GM06990 (cell line): ENCODE measurements at regions not wholly inside any gene's neighbourhood (a gene's known extent, or its start where the extent isn't known, plus 50 kb on each side); places are given as distances from the start of the nearest gene placed in this dataset.
"Not testable (repeated sequence)": the region's sequence is repeated elsewhere in the genome, so short reads cannot be mapped to it uniquely, and the experiment has no call there.

Experiments
- DNase-seq: peaks from one replicate; pipeline ENCODE4 v3.0.0-alpha.2; 2011; ENCODE audit not compliant: insufficient read length; ENCODE audit errors: extremely low read depth
- H3K27me3 ChIP-seq: replicated peaks from 2 replicates; pipeline ENCODE4 v1.6.0; 2011; ENCODE audit warnings: low read length; ENCODE audit not compliant: control insufficient read depth, insufficient read depth
- H3K36me3 ChIP-seq: 2 replicates; pipeline ENCODE4 v1.5.1; 2011; ENCODE audit warnings: low read length; ENCODE audit not compliant: control insufficient read depth, insufficient read depth
- H3K4me3 ChIP-seq: replicated peaks from 2 replicates; pipeline ENCODE4 v1.5.1; 2011; ENCODE audit warnings: low read depth, mild to moderate bottlenecking, control low read depth, low read length
- CTCF ChIP-seq: IDR thresholded peaks from 2 replicates; pipeline ENCODE4 v1.5.1; 2011; ENCODE audit warnings: low read length, control low read depth, mild to moderate bottlenecking, inconsistent platforms; ENCODE audit not compliant: insufficient read depth, poor library complexity, severe bottlenecking

GRCh38 chr6:166253778-166254204 is 54.4 kb downstream of the PRR18 start:
- H3K36me3 ChIP-seq, result no peaks in the 10 kb centered on the region
- no peak for TF ChIP-seq CTCF
- no peak for DNase-seq
- H3K4me3 ChIP-seq, result peak overlapping the region; percentile 42
- H3K27me3 ChIP-seq, result no peaks in the 10 kb centered on the region

DNA sequence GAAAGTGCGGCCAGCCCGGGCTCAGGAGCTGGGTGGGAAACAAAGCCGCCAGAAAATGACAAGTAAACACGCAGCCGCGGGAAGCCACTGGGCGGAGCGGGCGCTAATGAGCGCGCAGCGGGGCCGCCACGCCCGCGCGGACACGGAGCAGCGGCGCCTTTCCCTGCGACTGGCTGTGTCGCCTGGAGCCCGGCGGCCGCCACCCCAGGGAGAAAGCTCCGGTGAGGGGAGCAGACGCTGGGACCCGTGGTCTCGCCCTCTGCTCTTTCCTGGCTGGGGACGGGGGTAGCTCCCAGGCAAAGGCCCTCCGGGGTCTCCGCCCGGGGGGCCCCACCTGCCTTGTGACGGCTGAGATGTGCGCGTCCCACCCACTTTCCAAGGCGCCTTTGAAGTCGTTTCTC is 54.9 kb downstream of the PRR18 start:
- Histone ChIP-seq H3K36me3 (no peaks in the 10 kb centered on the region), H3K27me3 (no peaks in the 10 kb centered on the region), H3K4me3 (peak overlapping the region; percentile 45)
- no peak for TF ChIP-seq CTCF
- DNase-seq, result no peak

DNA sequence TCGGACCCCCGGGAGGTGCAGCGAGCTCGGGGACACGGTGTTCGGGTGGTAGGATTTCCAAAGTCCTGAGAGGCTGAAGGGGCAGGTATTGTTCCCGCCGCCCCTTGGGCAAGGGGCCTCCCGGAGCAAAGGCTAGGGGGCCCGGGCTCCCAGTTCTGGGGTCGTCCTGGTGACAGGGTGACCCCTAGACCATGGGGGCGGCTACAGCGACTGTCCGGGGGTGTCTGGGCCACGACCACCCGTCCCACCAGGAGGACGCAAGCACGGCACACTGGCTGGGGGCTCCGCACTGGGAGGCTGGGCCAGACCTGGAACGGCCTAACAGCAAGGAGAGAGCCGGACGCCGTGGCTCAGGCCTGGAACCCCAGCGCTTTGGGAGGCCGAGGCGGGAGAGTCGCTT is 55.6 kb downstream of the PRR18 start:
- no peak for DNase-seq
- no peak for TF ChIP-seq CTCF
- Histone ChIP-seq H3K36me3 (no peaks in the 10 kb centered on the region), H3K4me3 (no peak overlapping the region), H3K27me3 (no peaks in the 10 kb centered on the region)

- no peak for DNase-seq
- no peak for TF ChIP-seq CTCF
- Histone ChIP-seq H3K4me3 (no peak overlapping the region), H3K27me3 (no peaks in the 10 kb centered on the region), H3K36me3 (no peaks in the 10 kb centered on the region)
Measured at GRCh38 chr6:166251655-166252054, 56.5 kb downstream of the PRR18 start.

DNA sequence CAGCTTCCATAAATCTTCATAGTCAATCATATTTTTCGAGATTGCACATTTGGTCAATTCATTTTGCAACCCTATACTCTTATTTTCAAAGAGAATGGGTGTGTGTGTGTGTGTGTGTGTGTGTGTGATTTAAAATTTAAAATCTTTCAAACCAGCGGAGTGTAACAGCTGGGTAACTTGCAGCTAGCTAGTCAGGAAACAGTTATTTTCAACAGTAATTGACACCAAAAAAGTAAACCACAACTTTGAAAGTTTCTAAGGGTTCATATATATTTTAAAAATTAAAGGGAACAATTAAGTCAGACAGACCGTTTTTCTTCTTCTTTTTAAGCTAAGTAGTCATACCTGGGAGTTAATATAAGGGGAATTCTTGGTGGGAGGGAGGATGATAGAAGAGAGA is 57.0 kb downstream of the PRR18 start:
- DNase-seq, result no peak
- no peak overlapping the region for H3K4me3 ChIP-seq
- no peaks in the 10 kb centered on the region for H3K27me3 ChIP-seq
- TF ChIP-seq CTCF, result no peak
- no peaks in the 10 kb centered on the region for H3K36me3 ChIP-seq

- H3K4me3 ChIP-seq, DNase-seq, H3K27me3 ChIP-seq, H3K36me3 ChIP-seq: not testable (repeated sequence)
Measured at GRCh38 chr6:166249061-166249785, 59.0 kb downstream of the PRR18 start.
